SW480 (cell line): ENCODE measurements at regions not wholly inside any gene's neighbourhood (a gene's known extent, or its start where the extent isn't known, plus 50 kb on each side); places are given as distances from the start of the nearest gene placed in this dataset.

Experiments used
- DNase-seq: peaks from one replicate; pipeline ENCODE4 v3.0.0-alpha.2; 2016; ENCODE audit warnings: low spot score

GRCh38 chr16:35639233-35640205 lies 2180.1 kb downstream of the TP53TG3F start:
- DNase-seq, result no peak

- no peak for DNase-seq
Observed at GRCh38 chr16:35642322-35642835, 2183.0 kb downstream of the TP53TG3F start.

GRCh38 chr16:35651841-35652240 lies 2192.4 kb downstream of the TP53TG3F start:
- DNase-seq, result no peak

- DNase-seq, result no peak
Observed at GRCh38 chr16:35664091-35664693, 2204.8 kb downstream of the TP53TG3F start.

- no peak for DNase-seq
Observed at GRCh38 chr16:35685085-35685484, 2225.7 kb downstream of the TP53TG3F start.

- no peak for DNase-seq
Observed at GRCh38 chr16:35686595-35686994, 2227.2 kb downstream of the TP53TG3F start.

- no peak for DNase-seq
Observed at GRCh38 chr16:35687071-35687470, 2227.7 kb downstream of the TP53TG3F start.

- DNase-seq, result peak; percentile 31
Observed at GRCh38 chr16:35687781-35688180, 2228.4 kb downstream of the TP53TG3F start.

- DNase-seq, result no peak
Observed at GRCh38 chr16:35689764-35690163, 2230.4 kb downstream of the TP53TG3F start.

- DNase-seq, result no peak
Observed at GRCh38 chr16:35690413-35690812, 2231.0 kb downstream of the TP53TG3F start.

- no peak for DNase-seq
Observed at GRCh38 chr16:35691057-35691456, 2231.6 kb downstream of the TP53TG3F start.

- no peak for DNase-seq
Observed at GRCh38 chr16:35692824-35693223, 2233.4 kb downstream of the TP53TG3F start.

GRCh38 chr16:35706901-35707300 lies 2247.5 kb downstream of the TP53TG3F start:
- no peak for DNase-seq

- no peak for DNase-seq
Observed at GRCh38 chr16:35711435-35711834, 2252.0 kb downstream of the TP53TG3F start.

- no peak for DNase-seq
Observed at GRCh38 chr16:35711958-35712357, 2252.5 kb downstream of the TP53TG3F start.

GRCh38 chr16:35713762-35714650 lies 2254.6 kb downstream of the TP53TG3F start:
- no peak for DNase-seq

GRCh38 chr16:35714665-35715064 lies 2255.3 kb downstream of the TP53TG3F start:
- no peak for DNase-seq

- DNase-seq, result no peak
Observed at GRCh38 chr16:35724551-35724950, 2265.1 kb downstream of the TP53TG3F start.

- DNase-seq, result no peak
Observed at GRCh38 chr16:35725949-35726348, 2266.5 kb downstream of the TP53TG3F start.

GRCh38 chr16:35730251-35730650 lies 2270.8 kb downstream of the TP53TG3F start:
- no peak for DNase-seq

GRCh38 chr16:35731341-35732040 lies 2272.1 kb downstream of the TP53TG3F start:
- peak; percentile 17 for DNase-seq
